ENCODE measurements at regions not wholly inside any gene's neighbourhood (a gene's known extent, or its start where the extent isn't known, plus 50 kb on each side); places are given as distances from the start of the nearest gene placed in this dataset.

- H3K9me3 Mint-ChIP-seq, result peaks cover 9% of the 10 kb centered on the region
- no peak for TF ChIP-seq CTCF (conservative IDR thresholded peaks at IDR 0.05)
These were observed 371.1 kb downstream of the FIGN start for GRCh38 chr2:163364736-163365135.

GRCh38 chr2:163353551-163353950, 382.3 kb downstream of the FIGN start:
- DNase-seq (ENCODE audit: low read depth, low spot score), result no peak
- Mint-ChIP-seq H3K4me3 (no peak overlapping the region), H3K27ac (ENCODE audit: unreplicated experiment) (no peak overlapping the region), H3K36me3 (ENCODE audit: low read depth) (no peaks in the 10 kb centered on the region), H3K4me1 (peaks cover 45% of the 10 kb centered on the region), H3K27me3 (ENCODE audit: low read depth) (no peaks in the 10 kb centered on the region), H3K9me3 (no peaks in the 10 kb centered on the region)
- TF ChIP-seq CTCF (conservative IDR thresholded peaks at IDR 0.05), result no peak

More at GRCh38 chr2:163364736-163365135, 371.1 kb downstream of the FIGN start:
- Mint-ChIP-seq H3K36me3 (ENCODE audit: low read depth) (peaks cover 4% of the 10 kb centered on the region), H3K4me1 (peaks cover 4% of the 10 kb centered on the region), H3K4me3 (no peak overlapping the region), H3K27ac (ENCODE audit: unreplicated experiment) (no peak overlapping the region), H3K27me3 (ENCODE audit: low read depth) (no peaks in the 10 kb centered on the region)
- DNase-seq (ENCODE audit: low read depth, low spot score), result no peak

- Mint-ChIP-seq H3K9me3 (no peaks in the 10 kb centered on the region), H3K4me3 (peak overlapping the region; percentile 24), H3K27me3 (ENCODE audit: low read depth) (no peaks in the 10 kb centered on the region), H3K4me1 (peaks cover 60% of the 10 kb centered on the region), H3K27ac (ENCODE audit: unreplicated experiment) (peak overlapping the region; percentile 88), H3K36me3 (ENCODE audit: low read depth) (no peaks in the 10 kb centered on the region)
- TF ChIP-seq CTCF (conservative IDR thresholded peaks at IDR 0.05), result no peak
- no peak for DNase-seq (ENCODE audit: low read depth, low spot score)
These were observed 383.8 kb downstream of the FIGN start for GRCh38 chr2:163351966-163352365.

- no peaks in the 10 kb centered on the region for H3K9me3 Mint-ChIP-seq
- H3K36me3 Mint-ChIP-seq (ENCODE audit: low read depth), result no peaks in the 10 kb centered on the region
- no peak for TF ChIP-seq CTCF (conservative IDR thresholded peaks at IDR 0.05)
These were observed 384.7 kb downstream of the FIGN start for GRCh38 chr2:163351143-163351542.

GRCh38 chr2:163348857-163349380, 386.9 kb downstream of the FIGN start:
- DNase-seq (ENCODE audit: low read depth, low spot score), result peak; percentile 32
- H3K4me1 Mint-ChIP-seq, result peaks cover 72% of the 10 kb centered on the region
- no peak for TF ChIP-seq CTCF (conservative IDR thresholded peaks at IDR 0.05)
- H3K36me3 Mint-ChIP-seq (ENCODE audit: low read depth), result no peaks in the 10 kb centered on the region
- H3K4me3 Mint-ChIP-seq, result peak overlapping the region; percentile 79
- no peaks in the 10 kb centered on the region for H3K9me3 Mint-ChIP-seq
- H3K27ac Mint-ChIP-seq (ENCODE audit: unreplicated experiment), result peak overlapping the region; percentile 98
- H3K27me3 Mint-ChIP-seq (ENCODE audit: low read depth), result no peaks in the 10 kb centered on the region

More at GRCh38 chr2:163351143-163351542, 384.7 kb downstream of the FIGN start:
- no peak for DNase-seq (ENCODE audit: low read depth, low spot score)
- Mint-ChIP-seq H3K4me1 (peaks cover 61% of the 10 kb centered on the region), H3K27ac (ENCODE audit: unreplicated experiment) (no peak overlapping the region), H3K27me3 (ENCODE audit: low read depth) (no peaks in the 10 kb centered on the region), H3K4me3 (no peak overlapping the region)
